H1 (cell line): ENCODE measurements at regions not wholly inside any gene's neighbourhood (a gene's known extent, or its start where the extent isn't known, plus 50 kb on each side); places are given as distances from the start of the nearest gene placed in this dataset.
A peak's percentile ranks its signal among the peaks of the same experiment; 100 is the strongest.

Experiments
- CTCF ChIA-PET: fragments of 300-600 bp; sonication (Branson Sonifier 250); formaldehyde crosslinking; loops from one replicate; lab custom pipeline; 2021; ENCODE audit not compliant: partially characterized antibody; lab: Charles Lee
- POLR2A ChIA-PET: fragments of 300-600 bp; sonication (Branson Sonifier 250); formaldehyde crosslinking; loops from one replicate; lab custom pipeline; 2021; ENCODE audit warnings: inconsistent platforms; ENCODE audit not compliant: partially characterized antibody; lab: Charles Lee
- DNase-seq, 2 experiments: peaks; one replicate each; pipeline versions ENCODE4 v3.0.0 to v3.0.0-alpha.2; 2010 to 2022; ENCODE audit warnings: low spot score in 2 of 2, low read depth in 1 of 2, mixed read lengths in 1 of 2
- FAIRE-seq: peaks from 2 replicates; lab custom pipeline; 2011; peaks lifted over from hg19 to GRCh38; lab: Jason Lieb, UNC
- H2AFZ ChIP-seq: 2 replicates; pipeline ENCODE4 v1.8.1; 2012; ENCODE audit warnings: low read length, inconsistent platforms
- H2AK5ac ChIP-seq: 2 replicates; pipeline ENCODE4 v1.6.1; 2013; ENCODE audit warnings: low read depth, low read length
- H2BK120ac ChIP-seq: replicated peaks from 2 replicates; pipeline ENCODE3; 2013; ENCODE audit warnings: low read depth, low read length, inconsistent platforms
- H2BK12ac ChIP-seq: 2 replicates; pipeline ENCODE4 v1.6.1; 2013; ENCODE audit warnings: low read depth, low read length
- H2BK15ac ChIP-seq: 2 replicates; pipeline ENCODE4 v1.6.1; 2013; ENCODE audit warnings: low read length
- H2BK20ac ChIP-seq: 2 replicates; pipeline ENCODE4 v1.6.1; 2013; ENCODE audit warnings: low read length
- H2BK5ac ChIP-seq: 2 replicates; pipeline ENCODE4 v1.6.1; 2013; ENCODE audit warnings: low read depth, low read length
- H3K14ac ChIP-seq: 2 replicates; pipeline ENCODE4 v1.6.1; 2013; ENCODE audit warnings: inconsistent platforms; ENCODE audit not compliant: insufficient read length
- H3K18ac ChIP-seq: 2 replicates; pipeline ENCODE4 v1.6.1; 2013; ENCODE audit warnings: low read length; ENCODE audit errors: extremely low read depth
- H3K23ac ChIP-seq: 2 replicates; pipeline ENCODE4 v1.6.1; 2013; ENCODE audit warnings: inconsistent platforms; ENCODE audit not compliant: insufficient read length
- H3K23me2 ChIP-seq: 2 replicates; pipeline ENCODE4 v1.6.1; 2013; ENCODE audit warnings: low read depth, low read length
- H3K27ac ChIP-seq: 2 replicates; pipeline ENCODE4 v1.6.1; 2011; ENCODE audit warnings: low read depth, low read length, inconsistent platforms
- H3K27me3 ChIP-seq, 4 experiments: replicated peaks in 1 of 4; 1 replicate in 1 of 4; 2 replicates in 3 of 4; pipeline versions ENCODE4 v1.6.1 to v1.8.1; 2011 to 2013; ENCODE audit warnings: low read length in 3 of 4, mild to moderate bottlenecking in 3 of 4, inconsistent platforms in 2 of 4, mixed read lengths in 2 of 4, moderate library complexity in 1 of 4; ENCODE audit not compliant: control insufficient read depth in 3 of 4, insufficient read depth in 3 of 4; ENCODE audit errors: extremely low read depth in 1 of 4
- H3K36me3 ChIP-seq, 4 experiments: 2 replicates each; pipeline versions ENCODE4 v1.6.1 to v1.8.1; 2011 to 2013; ENCODE audit warnings: mild to moderate bottlenecking in 4 of 4, low read length in 3 of 4, moderate library complexity in 2 of 4, control low read depth in 1 of 4, inconsistent platforms in 1 of 4; ENCODE audit not compliant: insufficient read depth in 4 of 4, control insufficient read depth in 2 of 4
- H3K4ac ChIP-seq: replicated peaks from 2 replicates; pipeline ENCODE3; 2013; ENCODE audit warnings: low read length, low read depth, mixed read lengths, inconsistent platforms; ENCODE audit not compliant: insufficient read length
- H3K4me1 ChIP-seq, 4 experiments: replicated peaks in 1 of 4; 1 replicate in 1 of 4; 2 replicates in 3 of 4; pipeline versions ENCODE4 v1.6.1 to v1.8.1; 2011 to 2013; ENCODE audit warnings: low read length in 3 of 4, inconsistent platforms in 2 of 4, mixed read lengths in 1 of 4; ENCODE audit not compliant: insufficient read depth in 4 of 4, control insufficient read depth in 3 of 4
- H3K4me2 ChIP-seq, 2 experiments: 2 replicates each; pipeline versions ENCODE4 v1.6.1 to v1.8.1; 2011 to 2013; ENCODE audit warnings: low read depth in 2 of 2, low read length in 2 of 2, control low read depth in 1 of 2, inconsistent platforms in 1 of 2, mild to moderate bottlenecking in 1 of 2; ENCODE audit not compliant: insufficient read depth in 1 of 2
- H3K4me3 ChIP-seq, 4 experiments: fragments of 200-600, 300-600 bp in 1 of 4; sonication (generic), shearing (Covaris generic), sonication (Bioruptor Twin) in 1 of 4; 2 replicates each; pipeline versions ENCODE4 v1.5.1 to v1.8.1; 2011 to 2016; ENCODE audit warnings: low read length in 4 of 4, low read depth in 3 of 4, control low read depth in 2 of 4, inconsistent platforms in 2 of 4, mild to moderate bottlenecking in 2 of 4, mixed read lengths in 1 of 4, moderate library complexity in 1 of 4; ENCODE audit not compliant: insufficient read depth in 2 of 4; ENCODE audit errors: extremely low read depth in 1 of 4
- H3K56ac ChIP-seq: replicated peaks from 2 replicates; pipeline ENCODE3; 2013; ENCODE audit warnings: low read depth, mild to moderate bottlenecking, mixed read lengths, low read length, inconsistent platforms; ENCODE audit not compliant: insufficient read length
- H3K79me1 ChIP-seq: 2 replicates; pipeline ENCODE4 v1.6.1; 2013; ENCODE audit warnings: low read depth, low read length, control low read depth
- H3K79me2 ChIP-seq, 2 experiments: 2 replicates each; pipeline versions ENCODE4 v1.6.1 to v1.8.1; 2012 to 2013; ENCODE audit warnings: low read length in 2 of 2, mild to moderate bottlenecking in 2 of 2, inconsistent platforms in 1 of 2; ENCODE audit not compliant: insufficient read depth in 2 of 2, control insufficient read depth in 1 of 2
- H3K9ac ChIP-seq, 4 experiments: replicated peaks in 1 of 4; 1 replicate in 1 of 4; 2 replicates in 3 of 4; pipeline versions ENCODE4 v1.6.1 to v1.8.1; 2011 to 2013; ENCODE audit warnings: low read depth in 3 of 4, low read length in 3 of 4, control low read depth in 2 of 4, mild to moderate bottlenecking in 2 of 4, moderate library complexity in 2 of 4, inconsistent platforms in 1 of 4; ENCODE audit errors: extremely low read depth in 1 of 4
- H3K9me3 ChIP-seq, 2 experiments: 2 replicates each; pipeline versions ENCODE4 v1.6.1 to v1.8.1; 2012 to 2013; ENCODE audit warnings: mild to moderate bottlenecking in 2 of 2, moderate library complexity in 2 of 2, control low read depth in 1 of 2, inconsistent platforms in 1 of 2, low read depth in 1 of 2, low read length in 1 of 2, mixed read lengths in 1 of 2; ENCODE audit not compliant: insufficient read depth in 2 of 2
- H4K20me1 ChIP-seq, 2 experiments: replicated peaks in 1 of 2; 2 replicates each; pipeline versions ENCODE3 to v1.8.1; 2011 to 2013; ENCODE audit warnings: inconsistent platforms in 2 of 2, low read length in 2 of 2, mild to moderate bottlenecking in 1 of 2; ENCODE audit not compliant: insufficient read depth in 2 of 2, control insufficient read depth in 1 of 2
- H4K5ac ChIP-seq: 2 replicates; pipeline ENCODE4 v1.6.1; 2013; ENCODE audit warnings: low read length, low read depth, mixed read lengths, inconsistent platforms; ENCODE audit not compliant: insufficient read length
- H4K8ac ChIP-seq: 2 replicates; pipeline ENCODE4 v1.8.0; 2013; ENCODE audit warnings: mild to moderate bottlenecking, moderate library complexity, low read length, inconsistent platforms; ENCODE audit not compliant: insufficient read depth; ENCODE audit errors: extremely low read depth
- H4K91ac ChIP-seq: replicated peaks from 2 replicates; pipeline ENCODE3; 2013; ENCODE audit warnings: low read length, mixed read lengths, inconsistent platforms; ENCODE audit not compliant: insufficient read length
- CTBP2 ChIP-seq: IDR thresholded peaks from 2 replicates; pipeline ENCODE4 v1.7.0; 2011; ENCODE audit warnings: borderline replicate concordance, mild to moderate bottlenecking, moderate library complexity, mixed read lengths, low read length; ENCODE audit not compliant: insufficient read depth, insufficient read length
- NANOG ChIP-seq: IDR thresholded peaks from 2 replicates; pipeline ENCODE4 v1.6.1; 2011; ENCODE audit warnings: low read length, low read depth, mild to moderate bottlenecking, inconsistent platforms; ENCODE audit not compliant: insufficient read depth, poor library complexity, severe bottlenecking
- PHF8 ChIP-seq: fragments of 200-600 bp; sonication (generic); conservative IDR thresholded peaks from 2 replicates; pipeline ENCODE4 v1.7.1; 2012; ENCODE audit warnings: low read depth, mild to moderate bottlenecking, inconsistent platforms, low read length, moderate library complexity
- SRF ChIP-seq: IDR thresholded peaks from 2 replicates; pipeline ENCODE4 v1.6.1; 2011; ENCODE audit warnings: mild to moderate bottlenecking, low read depth, low read length, moderate library complexity
- WGBS, 2 experiments: shearing (Covaris generic) in 1 of 2; methylation state at CpG; one replicate each; pipeline versions ENCODE4 v1.1.6 to v1.1.7; 2013 to 2015; ENCODE audit warnings: low lambda C conversion rate in 2 of 2, mixed read lengths in 2 of 2, inconsistent platforms in 1 of 2, low coverage in 1 of 2, missing lambda C conversion rate in 1 of 2; ENCODE audit not compliant: insufficient replicate concordance in 2 of 2, insufficient coverage in 1 of 2, insufficient read length in 1 of 2; ENCODE audit errors: extremely low coverage in 1 of 2, missing lambda C conversion rate in 1 of 2; 5-methylcytosine and 5-hydroxymethylcytosine counted together

- TF ChIP-seq CTBP2: no peak
- TF ChIP-seq NANOG: no peak
- TF ChIP-seq SRF: no peak
- no peak for TF ChIP-seq PHF8
- WGBS, 2 experiments: 92% methylated on average over 12 of the region's 12 CpGs; no CpG with 5 or more reads in 1 of the 2 experiments
Observed at GRCh38 chr10:130884456-130884855, 427.1 kb downstream of the TCERG1L start.

More at GRCh38 chr10:130884456-130884855, 427.1 kb downstream of the TCERG1L start:
- no peaks in the 10 kb centered on the region; a peak in 1 of 7 replicates for H3K4me1 ChIP-seq
- H3K23me2 ChIP-seq: no peaks in the 10 kb centered on the region; the same call in 1 of the 2 replicates
- H3K4me2 ChIP-seq: no peak overlapping the region
- no peak overlapping the region for H3K56ac ChIP-seq
- no peaks in the 10 kb centered on the region for H3K79me1 ChIP-seq
- no peak overlapping the region for H2AK5ac ChIP-seq
- no peak overlapping the region for H2BK12ac ChIP-seq
- H2BK20ac ChIP-seq: no peak overlapping the region
- H3K27me3 ChIP-seq: no peaks in the 10 kb centered on the region
- no peak overlapping the region for H2BK5ac ChIP-seq
- H3K14ac ChIP-seq: no peak overlapping the region
- H3K9me3 ChIP-seq: no peaks in the 10 kb centered on the region
- H3K9ac ChIP-seq: no peak overlapping the region
- CTCF ChIA-PET: no interaction called here
- FAIRE-seq (no peak), DNase-seq (no peak)
- H4K91ac ChIP-seq: no peak overlapping the region
- H2BK15ac ChIP-seq: no peak overlapping the region
- no peak overlapping the region for H4K5ac ChIP-seq
- H3K23ac ChIP-seq: no peak overlapping the region
- H3K79me2 ChIP-seq: no peaks in the 10 kb centered on the region
- no peaks in the 10 kb centered on the region for H4K20me1 ChIP-seq
- H3K27ac ChIP-seq: no peak overlapping the region
- POLR2A ChIA-PET: no interaction called here
- no peak overlapping the region for H3K4me3 ChIP-seq
- no peaks in the 10 kb centered on the region for H3K36me3 ChIP-seq
- H4K8ac ChIP-seq: no peak overlapping the region
- H2AFZ ChIP-seq: peak overlapping the region; percentile 83; the same call in 1 of the 2 replicates
- no peak overlapping the region for H3K18ac ChIP-seq
- H2BK120ac ChIP-seq: no peak overlapping the region
- H3K4ac ChIP-seq: no peak overlapping the region
